ENCODE measurements at regions not wholly inside any gene's neighbourhood (a gene's known extent, or its start where the extent isn't known, plus 50 kb on each side); places are given as distances from the start of the nearest gene placed in this dataset.

DNA sequence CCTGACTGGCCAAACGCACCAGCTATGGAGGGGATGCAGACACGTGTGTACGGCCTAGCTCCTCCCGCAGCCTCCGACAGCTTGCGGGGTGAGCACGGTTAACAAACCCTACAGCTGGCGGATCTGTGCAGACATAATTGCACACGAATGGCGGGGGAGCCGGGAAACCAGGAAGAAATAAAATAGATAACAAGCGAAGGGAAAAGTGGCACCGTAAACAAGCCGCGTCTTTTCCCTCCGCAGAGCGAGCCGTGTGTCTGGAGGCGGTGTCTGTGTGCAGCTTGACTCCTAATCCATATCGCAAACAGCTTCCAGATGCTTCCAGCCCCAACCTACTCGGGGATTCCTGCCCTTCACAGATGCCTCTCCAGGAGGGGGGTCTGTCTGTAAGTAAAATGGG, 853.1 kb upstream of the SALL3 start:
- no peak for DNase-seq

DNA sequence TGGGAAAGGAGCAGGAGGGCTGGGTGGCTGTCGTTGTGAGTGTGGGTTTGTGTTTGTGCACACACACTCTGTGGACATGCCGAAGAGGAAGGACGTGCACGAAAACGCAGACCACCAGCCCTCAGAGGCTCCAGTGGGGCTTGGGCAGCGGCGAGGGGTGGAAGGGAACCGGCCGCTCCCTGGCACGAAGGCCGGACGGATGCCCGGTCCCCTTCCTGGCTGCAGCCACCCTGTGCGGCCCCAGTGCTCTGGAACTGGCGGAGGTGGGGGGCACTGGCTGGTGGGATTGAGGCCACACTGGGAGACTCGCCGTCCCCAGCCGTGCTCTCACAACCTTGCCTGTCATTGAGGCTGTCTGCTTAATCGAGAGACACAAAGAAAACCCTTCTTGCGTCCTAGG, 852.6 kb upstream of the SALL3 start:
- DNase-seq, result no peak

DNA sequence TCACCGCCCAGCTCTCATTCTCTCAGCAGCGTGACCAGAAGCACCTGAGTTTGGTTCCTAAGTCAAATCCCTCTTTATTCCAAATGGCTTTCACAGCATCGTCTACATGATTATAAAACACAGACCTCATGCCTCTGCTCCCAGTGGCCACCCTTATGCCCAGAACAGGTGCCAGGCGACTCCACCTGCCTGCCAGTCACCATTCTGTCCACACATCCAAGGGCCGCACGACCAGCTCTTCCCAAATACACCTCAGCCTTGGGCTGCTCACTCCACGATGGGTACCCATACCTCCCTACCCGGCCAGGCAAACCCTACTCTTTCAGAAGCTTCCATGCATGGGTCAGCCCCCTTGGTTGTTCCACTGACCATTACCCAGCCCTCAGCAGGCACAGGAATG, 851.6 kb upstream of the SALL3 start:
- no peak for DNase-seq

DNA sequence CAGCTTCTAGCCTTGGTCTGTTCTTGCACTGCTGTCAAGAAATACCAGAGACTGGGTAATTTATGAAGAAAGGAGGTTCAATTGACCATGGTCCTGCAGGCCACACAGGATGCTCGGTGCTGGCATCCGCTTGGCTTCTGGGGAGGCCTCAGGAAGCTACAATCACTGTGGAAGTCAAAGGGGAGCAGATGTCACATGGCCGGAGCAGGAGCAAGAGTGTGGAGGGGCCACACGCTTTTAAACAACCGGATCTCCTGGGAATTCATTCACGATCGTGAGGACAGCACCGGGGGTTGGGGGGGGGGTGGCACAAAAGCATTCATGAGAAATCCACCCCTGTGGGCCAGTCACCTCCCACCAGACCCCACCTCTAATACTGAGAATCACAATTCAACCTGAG, 850.4 kb upstream of the SALL3 start:
- DNase-seq, result no peak

DNA sequence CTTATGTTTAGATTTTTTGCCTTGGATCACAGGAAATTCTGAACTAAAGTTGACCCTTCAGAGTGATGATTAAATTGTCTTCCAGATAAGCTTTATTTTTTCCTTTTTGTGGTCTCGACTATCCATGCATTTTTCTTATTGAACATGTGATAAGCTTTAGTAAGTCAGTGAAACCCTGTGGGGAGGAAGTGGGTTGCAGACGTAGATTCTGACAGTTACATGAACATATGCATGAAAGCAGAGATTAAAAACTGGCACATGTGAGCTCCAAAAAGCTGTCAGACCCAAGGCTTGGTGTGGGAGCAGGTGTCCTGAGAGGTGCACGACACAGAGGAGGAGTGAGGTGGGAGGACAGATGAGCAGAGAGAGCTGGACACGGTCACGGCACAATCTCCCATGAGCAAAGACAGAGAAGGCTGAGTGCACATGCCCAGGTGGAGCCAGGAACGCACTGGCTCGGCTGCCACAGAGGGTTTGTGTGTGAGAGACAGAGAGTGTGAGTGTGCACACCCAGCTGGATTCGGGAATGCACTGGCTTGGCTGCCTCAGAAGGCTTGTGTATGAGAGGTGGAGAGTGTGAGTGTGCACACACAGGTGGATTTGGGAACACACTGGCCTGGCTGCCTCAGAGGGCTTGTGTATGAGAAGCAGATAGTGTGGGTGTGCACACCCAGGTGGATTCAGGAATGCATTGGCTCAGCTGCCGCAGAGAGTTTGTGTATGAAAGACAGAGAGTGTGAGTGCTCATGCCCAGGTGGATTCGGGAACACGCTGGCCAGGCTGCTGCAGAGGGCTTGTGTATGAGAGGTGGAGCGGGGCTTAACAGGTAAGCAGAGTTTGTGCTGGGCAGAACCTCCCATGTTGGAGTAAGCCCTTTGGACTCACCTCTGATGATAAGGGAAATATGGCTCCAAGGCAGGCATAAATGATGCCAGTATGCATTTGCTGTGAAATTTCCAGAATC, 849.1 kb upstream of the SALL3 start:
- no peak for DNase-seq

DNA sequence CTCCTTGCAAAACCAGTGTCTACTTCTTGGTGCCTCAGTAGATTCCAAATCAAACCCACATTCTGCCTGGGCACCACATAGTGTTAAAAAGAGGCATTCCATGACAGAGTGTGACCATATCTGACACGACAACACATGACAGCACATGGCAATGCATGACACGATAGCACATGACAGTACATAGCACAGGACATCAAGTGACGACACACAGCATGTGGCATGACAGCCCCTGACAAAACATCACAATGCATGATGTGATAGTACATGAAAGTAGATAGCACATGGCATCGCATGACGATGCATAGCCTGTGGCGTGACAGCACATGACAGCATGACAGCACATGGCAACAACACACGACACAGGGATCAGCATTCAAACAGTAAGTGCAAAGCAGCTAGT, 845.9 kb upstream of the SALL3 start:
- DNase-seq, result no peak

DNA sequence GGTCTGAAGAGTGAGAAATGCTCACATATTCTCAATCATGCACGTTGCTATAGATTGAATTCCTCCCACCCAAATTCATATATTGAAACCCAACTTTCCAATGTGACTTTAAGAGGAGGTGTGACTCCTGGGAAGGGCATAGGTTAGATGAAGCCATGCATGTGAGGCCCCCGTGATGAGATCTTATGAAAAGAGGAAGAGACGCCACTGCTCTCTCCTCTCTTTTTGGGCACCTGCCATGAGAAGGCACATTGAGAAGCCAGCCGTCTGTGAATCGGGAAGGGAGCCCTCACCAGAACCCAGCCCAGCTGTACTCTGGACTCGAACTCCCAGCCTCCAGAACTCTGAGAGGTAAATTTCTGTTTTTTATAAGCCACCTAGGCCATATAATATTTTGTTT, 842.6 kb upstream of the SALL3 start:
- no peak for DNase-seq

DNA sequence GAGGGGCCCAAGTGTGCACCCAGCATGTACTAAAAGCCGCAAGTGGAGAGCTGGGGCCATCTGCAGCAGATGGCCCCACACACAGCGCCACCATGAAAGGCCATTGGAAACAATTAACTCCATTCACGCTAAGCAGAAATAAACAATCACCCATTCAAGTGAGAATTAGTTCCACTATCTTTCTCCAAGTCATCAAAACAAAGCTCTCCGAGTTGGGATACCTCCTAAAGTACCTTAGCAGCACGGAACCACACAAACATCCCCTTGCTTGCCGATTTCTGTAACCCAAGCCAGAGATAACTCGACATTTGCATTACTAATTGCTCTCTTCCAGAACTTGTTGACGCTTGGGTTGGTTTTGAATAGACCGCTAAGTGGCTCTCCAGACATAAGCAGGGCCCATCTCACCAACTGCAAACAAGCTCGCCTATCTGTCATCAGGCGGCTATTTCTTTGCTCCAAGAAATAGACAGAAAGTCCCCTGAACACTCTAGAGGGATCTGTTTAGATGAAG, 840.6 kb upstream of the SALL3 start:
- no peak for DNase-seq

DNA sequence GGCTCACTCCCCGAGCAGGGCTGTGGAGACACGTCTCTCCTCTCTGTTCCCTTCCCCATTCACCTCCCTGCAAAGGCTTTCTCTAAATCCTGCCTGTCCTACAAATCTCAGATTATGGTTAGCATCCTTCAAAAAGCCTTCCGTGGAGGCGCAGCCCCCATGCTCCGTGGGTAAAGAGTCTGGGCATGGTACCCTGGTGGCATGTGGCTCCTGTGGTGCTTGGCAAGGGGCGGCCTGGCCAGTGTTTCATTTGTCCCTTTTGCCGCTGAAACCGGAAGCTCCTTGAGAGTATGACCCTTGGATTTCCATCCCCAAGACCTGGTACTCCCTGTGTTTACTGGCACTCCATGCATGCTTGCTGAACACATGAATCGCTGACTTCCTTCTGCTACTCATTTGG, 839.3 kb upstream of the SALL3 start:
- DNase-seq, result no peak

DNA sequence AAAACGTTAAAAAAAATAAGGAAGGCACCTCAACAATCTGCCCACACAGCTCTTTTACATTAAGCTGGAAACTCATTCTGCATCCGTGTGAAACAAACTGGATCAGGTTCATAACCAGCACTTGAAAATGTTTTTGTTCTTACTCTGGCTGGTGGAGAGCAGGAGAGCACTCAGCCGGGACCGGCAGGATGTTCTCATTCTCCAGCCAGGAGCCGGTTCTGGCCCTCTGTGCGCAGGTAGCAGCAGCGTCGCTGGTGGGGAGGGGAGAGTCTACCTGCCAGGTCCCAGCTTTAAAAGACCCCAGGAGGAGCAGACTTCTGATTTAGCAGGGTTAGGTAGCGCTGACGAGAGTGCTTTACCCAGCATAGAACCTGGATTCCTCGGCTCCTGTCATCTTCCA, 834.9 kb upstream of the SALL3 start:
- no peak for DNase-seq

DNA sequence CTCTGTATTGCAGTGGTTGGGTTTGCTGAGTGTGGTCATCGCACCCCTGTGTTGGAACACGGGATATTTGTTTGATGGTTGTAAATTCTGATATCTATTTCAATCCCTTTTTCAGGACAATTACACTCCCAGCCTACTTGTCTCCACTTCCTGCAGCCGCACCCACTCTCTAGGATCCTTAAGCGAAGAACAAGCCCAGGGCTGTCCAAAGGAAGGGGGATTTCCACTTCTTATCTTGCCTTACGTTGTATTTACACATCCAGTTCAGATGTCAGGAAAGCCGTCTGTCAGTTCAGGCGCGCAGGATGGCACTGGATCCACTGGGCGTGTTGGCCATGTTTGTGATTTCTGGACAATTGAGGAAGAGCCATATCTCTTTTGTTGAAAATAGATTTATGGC, 834.5 kb upstream of the SALL3 start:
- DNase-seq, result no peak

DNA sequence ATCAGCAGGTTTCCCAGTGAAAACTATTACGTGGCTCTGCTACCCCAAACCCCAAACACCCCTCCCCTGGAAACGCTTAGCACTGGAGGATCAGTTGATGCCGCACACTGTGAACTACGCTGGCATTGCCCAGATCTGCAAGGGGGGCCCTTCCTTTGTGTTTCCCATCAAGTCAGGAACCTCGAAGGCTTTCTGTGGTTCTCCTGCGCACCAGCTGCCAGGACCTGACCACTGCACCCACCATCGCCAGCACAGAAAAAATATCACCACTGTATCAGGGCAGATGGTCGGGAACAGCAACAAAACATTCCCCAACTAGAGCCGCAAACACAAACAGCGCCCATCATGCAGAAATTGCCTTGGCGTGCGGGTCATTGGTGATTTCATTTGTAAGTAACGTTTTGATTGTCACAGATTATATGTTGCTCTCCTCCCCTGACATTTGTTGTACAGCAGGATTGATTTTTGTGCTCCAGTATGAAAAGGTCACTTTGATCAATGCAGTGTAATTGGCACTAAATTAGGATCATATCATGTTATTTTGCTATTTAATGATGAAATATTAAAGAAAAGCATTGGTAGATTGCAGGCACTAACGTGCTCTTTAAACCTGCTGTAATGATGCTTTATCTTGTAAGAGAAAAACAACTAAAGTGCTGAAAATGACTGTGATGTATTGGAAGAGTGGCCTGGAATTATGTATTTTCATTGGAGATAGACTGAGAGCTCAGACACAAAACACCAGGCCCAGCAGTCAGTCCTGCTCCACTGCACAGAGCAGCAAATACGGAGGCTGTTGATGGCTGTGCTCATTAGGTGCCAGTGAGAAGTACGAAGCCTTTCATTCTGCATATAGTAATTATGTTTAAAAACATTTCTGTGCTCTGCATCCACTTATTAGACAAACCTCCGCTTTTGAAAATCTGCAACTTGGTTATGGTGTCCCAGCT, 833.2 kb upstream of the SALL3 start:
- DNase-seq, result no peak

DNA sequence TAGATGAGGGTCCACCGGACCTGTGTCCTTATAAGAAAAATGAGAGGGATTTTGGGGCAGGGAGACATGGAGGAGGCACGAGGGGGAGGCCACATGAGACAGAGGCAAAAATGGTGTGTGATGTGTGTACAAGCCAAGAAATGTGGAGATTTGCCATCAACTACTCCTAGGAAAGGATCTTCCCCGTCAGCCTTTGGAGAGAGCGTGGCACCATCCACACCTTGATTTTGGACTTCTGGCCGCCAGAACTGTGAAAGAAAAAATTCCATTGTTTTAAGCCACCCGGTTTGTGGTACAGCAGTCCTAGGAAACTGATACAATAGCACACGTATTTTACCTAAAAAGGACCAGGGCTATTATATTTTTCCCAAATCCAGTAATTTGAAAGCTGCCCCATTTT, 829.0 kb upstream of the SALL3 start:
- DNase-seq, result no peak

DNA sequence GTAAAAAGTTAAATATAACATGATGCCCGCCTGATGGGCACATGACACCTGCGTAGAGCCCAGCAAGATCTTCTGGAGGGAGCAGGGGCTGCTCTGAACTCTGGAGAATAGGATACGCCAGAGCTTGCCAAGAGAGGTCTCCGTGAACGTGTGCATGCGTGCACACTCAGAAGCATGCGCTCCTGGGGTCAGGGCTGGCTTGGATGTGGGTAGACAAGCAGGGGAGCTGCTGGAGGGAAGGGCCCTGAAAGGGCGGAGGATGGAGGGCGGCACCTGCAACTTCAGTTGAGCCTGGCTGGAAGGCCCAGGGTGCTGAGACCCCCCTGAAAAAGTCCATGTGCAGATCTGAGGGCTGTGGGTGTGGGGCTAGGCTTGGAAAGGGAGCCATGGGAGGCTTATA, 828.4 kb upstream of the SALL3 start:
- no peak for DNase-seq

DNA sequence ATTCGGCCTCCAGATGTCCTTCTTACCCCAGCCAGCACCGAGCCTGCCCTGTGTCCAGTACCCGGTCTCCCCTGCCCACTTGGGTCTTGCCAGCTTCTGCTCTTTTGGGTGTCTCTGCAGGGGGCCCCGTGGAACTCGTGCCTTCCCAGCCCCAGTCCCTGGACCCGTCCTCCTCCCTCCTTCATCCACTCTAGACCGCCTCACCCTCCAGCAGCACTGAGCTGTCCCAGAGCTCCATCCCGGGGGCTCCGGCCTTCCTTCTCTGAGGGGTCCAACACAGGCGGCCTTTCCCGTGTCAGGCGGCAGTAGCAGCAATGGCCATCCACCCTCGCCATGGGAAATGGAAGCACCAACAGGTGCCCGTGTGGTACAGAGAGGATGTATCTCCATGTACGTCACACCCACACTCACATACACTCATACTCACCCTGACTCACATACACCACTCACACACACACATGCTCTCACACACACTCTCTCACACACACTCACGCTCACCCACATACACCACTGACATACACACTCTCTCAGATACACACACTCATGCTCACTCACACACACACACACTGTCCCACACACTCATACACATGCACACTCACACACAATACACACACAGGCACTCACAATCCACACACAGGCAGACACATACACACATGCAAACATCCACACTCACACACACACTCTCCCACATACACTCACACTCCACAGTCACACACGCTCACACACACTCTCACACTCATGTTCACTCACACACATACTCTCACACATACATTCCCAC, 827.5 kb upstream of the SALL3 start:
- no peak for DNase-seq

DNA sequence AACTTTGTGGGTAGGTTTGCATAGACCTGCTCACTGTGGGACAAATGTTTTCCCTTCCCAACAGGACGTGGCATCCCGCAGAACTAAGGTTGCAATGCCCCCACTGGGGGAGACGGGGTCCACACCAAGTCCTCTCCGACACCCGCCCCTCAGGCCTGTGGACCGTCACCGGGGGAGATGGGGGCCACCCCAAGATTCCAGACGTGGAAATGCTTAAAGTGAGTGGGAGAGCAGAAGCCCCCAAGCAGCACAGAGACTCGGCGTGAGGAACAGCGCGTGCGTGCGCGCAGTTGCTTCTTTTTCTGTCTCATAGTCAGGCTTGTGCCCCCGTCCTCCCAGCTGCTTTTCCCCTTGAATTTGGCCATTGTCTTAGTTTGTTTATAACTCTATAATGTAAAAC, 826.3 kb upstream of the SALL3 start:
- DNase-seq, result no peak

DNA sequence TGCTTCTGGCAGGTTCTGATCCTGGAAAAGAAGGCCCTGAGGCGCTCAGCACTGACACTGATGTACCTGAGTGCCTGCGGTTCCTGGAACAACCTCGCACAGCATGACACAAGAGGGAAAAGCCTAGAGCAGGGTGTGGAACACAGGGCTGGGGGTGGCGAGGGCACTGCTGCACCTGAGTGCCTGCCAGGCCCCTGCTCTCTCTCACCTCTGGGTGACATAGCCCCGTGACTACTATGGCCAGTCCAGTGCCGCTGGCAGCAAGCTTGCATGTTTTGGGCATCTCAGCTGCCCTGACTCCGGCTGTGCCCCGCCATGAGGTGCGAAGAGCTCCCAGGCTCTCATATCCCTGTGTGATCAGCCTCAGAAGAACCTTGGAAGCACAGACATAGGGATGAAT, 825.2 kb upstream of the SALL3 start:
- no peak for DNase-seq

DNA sequence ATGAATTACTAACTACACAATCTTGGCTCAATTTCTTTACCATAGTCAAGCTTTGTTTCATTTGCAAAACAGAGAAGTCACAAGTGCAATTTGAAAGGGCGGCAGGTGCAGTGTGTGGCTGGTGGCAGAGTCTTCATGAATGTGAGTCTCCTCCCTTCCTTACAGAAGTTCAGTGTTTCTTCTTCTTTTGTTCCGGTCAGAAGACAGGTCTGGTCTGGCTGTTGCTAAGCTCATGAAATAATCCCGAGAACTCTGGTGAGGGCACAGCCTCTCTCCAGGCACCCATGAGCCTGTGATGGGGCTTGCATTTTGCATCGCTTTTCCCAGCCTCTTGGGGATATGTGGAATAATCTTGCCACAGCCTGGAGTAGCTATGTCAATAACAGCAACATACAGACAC, 824.8 kb upstream of the SALL3 start:
- DNase-seq, result no peak

DNA sequence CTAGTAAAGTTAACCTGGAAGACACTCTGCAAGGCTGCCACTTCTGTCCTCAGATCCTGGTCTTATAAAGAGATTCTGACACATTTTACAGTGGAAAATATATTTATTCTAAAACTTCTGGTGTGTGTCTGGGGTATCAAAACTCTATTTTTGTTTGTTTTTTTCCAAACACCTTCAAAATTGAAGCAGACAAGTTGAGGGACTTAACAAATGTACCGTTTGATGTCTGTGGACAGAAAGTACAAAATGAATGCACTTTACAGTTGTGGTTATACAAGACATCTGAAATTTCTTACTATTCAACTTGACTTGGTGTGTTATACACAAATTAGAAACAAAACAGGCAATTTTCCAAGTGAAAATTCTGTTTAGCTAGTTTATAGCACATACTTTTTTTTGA, 823.2 kb upstream of the SALL3 start:
- no peak for DNase-seq

DNA sequence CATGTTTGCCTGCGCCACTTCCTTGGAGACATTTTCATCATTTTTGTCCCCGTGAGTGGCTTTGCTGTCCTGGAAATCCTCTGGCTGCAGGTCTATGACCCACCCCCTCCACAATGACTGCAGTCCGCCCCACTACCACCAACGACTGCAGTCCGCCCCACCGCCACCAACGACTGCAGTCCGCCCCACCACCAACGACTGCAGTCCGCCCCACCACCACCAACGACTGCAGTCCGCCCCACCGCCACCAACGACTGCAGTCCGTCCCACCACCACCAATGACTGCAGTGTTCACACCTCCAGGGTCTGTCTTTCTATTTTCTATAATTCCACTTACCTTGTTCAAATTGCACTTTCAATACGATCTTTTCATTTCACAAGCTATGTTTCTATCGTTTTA, 820.7 kb upstream of the SALL3 start:
- DNase-seq, result no peak

DNA sequence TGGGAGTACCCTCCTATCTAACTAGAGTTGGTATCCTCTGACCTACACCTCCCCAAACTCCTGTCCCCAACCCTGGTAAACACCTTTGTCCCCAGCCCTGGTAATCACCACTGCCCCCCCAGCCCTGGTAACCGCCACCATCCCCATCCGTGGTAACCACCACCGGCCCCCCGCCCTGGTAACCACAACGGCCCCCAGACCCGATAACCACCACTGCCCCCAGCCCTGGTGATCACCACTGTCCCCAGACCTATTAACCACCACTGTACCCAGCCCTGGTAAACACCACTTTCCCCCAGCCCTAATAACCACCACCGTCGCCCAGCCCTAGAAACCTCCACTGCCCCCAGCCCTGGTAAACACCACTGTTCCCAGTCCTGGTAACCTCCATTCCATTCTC, 820.2 kb upstream of the SALL3 start:
- DNase-seq, result no peak

DNA sequence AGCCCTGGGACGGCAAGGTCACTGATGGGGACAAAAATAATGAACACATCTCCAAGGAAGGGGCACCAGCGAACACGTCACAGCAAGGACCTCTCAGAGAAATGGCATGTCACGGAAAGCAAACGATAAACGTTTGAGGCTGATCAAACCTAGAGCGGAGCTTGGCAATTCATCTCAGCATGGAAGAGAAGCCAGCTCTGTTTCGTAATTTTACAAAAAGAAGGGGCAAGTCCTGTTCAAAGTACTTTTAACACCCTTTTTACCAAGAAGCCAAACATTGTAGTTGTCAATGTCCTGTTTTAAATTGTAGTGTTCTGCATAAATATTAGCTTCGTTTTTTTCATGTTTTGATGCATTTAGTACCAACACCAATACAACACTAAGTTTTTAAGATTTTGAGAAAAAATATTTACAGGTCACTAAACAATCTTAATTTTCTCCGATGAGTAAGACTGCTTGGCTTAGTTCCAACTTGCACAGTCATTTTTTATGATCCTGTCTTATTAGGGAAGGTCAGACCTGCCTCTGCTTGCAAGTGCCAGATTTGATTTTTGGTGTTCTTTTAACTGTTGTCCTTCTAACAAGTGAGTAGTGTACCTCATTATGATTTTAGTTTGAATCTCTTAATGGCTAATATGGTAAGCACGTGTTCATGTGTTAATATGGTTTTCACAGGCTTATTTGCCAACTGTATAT, 818.5 kb upstream of the SALL3 start:
- DNase-seq, result no peak
